HS-5 (cell line): ENCODE measurements at regions not wholly inside any gene's neighbourhood (a gene's known extent, or its start where the extent isn't known, plus 50 kb on each side); places are given as distances from the start of the nearest gene placed in this dataset.
A peak's percentile ranks its signal among the peaks of the same experiment; 100 is the strongest.
"Not testable (repeated sequence)": the region's sequence is repeated elsewhere in the genome, so short reads cannot be mapped to it uniquely, and the experiment has no call there.

ENCODE experiments used
- DNase-seq: peaks from one replicate; pipeline ENCODE4 v3.0.0-alpha.2; 2012; ENCODE audit warnings: low read depth

DNA sequence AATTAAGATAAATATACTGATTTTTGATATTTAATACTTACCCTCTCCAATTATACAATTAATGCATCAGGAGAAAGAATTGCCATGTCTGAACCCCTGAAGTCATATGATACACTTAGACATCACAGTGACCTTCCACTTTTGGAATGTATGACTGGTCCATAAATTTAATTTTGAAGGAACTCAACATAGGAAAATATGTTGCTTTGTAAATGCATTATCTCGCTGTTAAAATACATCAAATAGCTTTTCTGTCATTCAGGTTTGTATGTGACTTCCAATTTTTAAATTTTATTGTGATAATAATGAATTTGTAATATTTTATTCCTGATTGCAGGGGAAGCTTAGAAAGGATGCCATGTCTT lies 631.9 kb upstream of the ANKRD30A start:
- DNase-seq = no peak

DNA sequence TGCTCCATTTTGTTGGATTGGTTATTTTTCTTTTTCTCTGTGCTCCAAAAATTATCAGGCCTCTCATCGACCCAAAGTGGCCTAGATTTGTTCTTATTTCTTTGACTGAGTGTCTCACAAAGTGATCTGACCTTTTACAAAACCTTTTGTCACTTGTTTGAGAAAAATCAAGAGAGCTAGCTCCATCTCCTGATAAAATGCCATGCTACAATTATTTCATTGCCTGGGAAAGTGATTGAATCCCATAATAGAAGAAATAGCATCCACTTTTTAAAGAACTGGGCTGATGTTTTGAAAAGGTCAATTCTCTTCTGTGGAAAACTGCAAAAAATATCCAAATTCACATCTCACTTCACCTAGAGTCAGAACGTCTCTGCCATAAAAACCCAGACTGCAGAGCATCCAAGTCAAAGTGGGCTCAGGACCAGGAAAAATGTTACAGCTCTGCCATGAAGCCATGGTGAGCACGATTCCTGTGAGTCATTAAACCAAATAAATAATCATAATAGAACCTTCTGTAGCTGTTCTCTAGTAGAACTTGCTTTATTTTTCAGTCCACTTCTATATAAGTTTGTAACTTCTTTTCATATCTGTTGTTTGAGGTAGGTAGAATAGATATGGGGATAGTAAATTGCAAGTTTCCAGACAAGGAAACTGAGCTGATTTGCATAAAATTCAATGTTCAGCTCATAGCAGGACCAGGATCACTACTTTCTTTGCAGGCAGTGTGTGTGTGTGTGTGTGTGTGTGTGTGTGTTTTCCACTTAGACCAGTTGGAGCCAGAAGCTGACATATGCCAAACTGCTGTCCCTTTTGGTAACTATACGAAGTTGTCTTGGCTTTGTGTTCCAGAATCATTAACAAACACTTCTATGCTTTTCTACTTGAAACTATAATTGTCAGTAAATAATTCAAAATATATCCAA lies 632.5 kb upstream of the ANKRD30A start:
- DNase-seq = no peak

DNA sequence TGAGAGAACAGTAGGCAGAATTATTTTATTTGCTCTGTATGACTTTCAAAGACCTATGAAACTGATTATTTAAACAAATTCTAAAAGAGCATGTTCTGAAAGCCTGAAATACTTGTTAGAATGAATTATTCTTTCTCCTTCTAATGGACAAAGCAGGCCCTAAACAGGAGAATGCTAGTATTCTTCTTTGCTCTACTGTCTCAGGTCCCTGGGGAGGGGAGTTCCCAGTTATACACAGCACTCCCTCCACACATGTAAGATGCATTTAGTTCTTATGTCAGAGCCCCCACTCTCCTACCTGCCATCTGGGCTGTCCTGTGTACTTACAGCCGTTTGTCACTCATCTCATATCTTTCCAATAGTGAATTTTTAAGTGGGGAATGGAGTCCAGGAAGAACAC lies 633.5 kb upstream of the ANKRD30A start:
- DNase-seq = no peak

DNA sequence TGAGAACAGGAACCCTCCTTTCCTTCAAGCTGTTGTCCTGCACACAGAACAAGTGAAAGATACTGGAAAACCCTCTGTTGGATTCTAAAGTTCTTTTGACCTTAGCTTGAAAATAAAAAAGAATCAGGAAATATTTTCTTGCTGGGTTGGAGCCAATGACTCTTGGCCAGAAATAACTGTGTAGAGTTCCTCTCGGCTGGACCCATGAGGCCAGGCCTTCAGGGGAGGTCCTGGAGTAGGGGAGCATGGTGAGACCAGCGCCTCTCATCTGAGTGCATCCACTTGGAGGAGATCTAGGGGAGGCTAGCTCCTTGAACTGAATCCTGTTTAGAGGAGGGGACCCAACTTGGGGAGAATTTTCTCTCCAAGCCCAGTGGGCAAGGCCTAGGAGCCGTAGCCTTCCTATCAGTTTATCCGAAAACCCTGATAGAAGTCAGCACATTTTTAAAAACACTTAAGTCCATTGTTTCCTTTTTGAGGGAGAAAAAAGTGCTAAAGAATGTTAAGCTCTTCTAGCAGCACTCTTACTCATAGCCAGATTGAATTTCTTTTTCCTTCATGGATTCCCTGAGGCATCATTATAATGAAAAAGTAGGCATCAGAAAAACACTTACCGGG lies 635.7 kb upstream of the ANKRD30A start:
- DNase-seq = no peak

DNA sequence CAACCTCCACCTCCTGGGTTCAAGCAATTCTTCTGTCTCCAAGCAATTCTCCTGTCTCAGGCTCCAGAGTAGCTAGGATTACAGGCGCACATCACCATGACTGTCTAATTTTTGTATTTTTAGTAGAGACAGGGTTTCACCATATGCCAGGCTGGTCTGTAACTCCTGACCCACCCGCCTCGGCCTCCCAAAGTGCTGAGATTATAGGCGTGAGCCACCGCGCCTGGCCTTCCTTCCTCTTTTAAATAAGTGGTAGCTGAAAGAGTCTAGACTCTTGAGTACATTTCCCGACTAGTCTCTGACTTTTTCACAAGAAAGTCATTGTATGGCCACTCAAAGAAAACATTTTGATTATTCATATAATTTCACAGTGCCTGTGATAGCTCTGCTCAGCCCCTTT lies 636.2 kb upstream of the ANKRD30A start:
- DNase-seq = no peak

DNA sequence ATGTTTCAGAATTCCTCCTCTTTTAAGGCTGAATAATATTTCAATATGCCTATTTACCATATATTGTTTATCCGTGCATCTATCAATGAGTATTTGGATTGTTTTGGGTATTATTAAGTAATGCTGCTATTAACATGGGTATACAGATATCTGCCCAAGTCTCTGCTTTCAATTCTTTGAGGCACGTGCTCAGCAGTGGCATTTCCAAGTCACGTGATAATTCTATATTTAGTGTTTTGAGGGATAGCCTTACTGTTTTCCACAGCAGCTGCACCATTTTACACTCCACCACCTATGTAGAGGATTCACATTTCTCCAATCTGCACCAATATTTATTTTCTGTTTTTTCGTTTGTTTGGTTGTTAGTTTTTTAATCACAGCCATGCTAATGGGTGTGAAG lies 636.8 kb upstream of the ANKRD30A start:
- DNase-seq = no peak

DNA sequence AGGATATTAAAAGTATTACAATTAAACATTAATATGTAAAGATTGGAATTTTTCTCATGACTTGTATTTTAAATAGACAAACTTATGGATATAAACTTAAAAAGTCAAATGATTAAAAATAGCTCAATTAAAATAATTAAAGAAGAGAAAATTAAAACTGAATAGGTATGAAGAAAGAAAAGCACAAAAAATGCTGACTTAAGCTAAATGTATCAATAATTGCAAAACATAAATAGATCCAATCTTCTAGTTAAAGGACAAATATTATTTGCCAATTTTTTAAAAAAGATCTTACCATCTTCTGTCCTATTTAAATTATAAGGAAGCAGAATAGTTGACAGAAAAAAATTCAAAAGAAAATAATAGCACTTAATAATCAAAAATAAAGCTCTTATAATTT lies 646.3 kb upstream of the ANKRD30A start:
- no peak for DNase-seq

DNA sequence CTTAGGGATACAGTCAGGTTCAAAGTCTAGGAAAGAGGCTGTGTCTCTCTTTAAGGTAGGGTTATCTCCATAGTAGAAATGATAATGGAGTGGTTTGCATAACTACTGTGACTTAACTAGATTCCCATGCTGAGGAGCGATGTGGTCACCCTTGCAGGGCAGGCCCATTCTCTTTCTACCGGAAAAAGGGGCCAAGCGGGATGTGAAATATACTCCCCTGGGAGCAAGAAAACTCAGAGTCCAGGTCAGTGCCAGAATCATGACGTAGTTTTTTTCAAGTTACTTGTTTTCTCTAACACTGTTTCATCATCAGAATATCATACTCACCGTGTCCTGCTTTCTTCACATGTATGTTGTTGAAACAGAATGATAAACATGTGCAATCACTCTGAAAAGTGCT lies 649.0 kb upstream of the ANKRD30A start:
- no peak for DNase-seq

DNA sequence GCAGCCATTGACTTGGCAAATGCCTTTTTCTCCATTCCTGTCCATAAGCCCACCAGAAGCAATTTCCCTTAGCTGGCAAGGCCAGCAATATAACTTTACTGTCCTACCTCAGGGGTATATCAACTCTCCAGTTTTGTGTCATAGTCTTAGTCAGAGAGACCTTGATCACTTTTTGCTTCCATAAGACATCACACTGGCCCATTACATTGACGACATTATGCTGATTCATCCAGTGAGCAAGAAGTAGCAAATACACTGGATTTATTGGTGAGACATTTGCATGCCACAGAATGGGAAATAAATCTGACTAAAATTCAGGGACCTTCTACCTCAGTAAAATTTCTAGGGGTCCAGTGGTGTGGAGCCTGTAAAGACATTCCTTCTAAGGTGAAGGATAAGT lies 649.7 kb upstream of the ANKRD30A start:
- no peak for DNase-seq

DNA sequence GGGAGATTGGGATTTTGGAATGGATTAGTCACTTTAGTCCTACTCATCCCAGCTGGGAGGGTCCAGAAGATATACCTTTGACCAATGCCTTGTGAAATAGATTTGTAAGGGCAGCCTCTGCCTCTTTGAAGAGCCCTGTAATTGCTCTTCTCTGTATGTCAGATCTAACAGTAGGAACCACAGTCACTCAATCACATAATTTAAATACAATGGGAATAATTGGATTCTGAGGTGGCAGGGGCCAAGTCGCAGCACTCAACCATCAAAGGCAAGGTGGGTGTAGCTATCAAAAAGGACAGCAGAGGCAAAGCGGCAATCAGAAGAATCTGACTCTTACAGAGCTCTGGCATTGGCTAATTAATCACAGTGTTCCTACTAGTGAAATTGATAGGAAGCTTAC lies 650.9 kb upstream of the ANKRD30A start:
- no peak for DNase-seq

DNA sequence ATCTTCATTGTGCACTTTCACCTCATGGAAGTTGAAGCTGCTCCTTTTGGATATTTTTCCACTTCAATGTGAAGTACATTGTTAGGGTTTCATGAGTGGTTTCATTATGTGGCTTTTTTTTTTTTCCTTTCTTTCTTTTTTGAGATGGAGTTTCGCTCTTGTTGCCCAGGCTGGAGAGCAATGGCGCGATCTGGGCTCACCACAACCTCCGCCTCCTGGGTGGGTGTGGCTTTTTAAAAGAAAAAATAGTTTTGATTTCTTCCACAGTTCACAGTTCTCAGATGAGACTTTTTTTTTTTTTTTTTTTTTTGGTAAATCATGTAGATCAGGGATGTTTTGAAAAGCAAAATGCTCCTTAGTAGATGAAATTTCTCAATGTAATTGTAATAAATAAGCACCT lies 652.3 kb upstream of the ANKRD30A start:
- DNase-seq = no peak

DNA sequence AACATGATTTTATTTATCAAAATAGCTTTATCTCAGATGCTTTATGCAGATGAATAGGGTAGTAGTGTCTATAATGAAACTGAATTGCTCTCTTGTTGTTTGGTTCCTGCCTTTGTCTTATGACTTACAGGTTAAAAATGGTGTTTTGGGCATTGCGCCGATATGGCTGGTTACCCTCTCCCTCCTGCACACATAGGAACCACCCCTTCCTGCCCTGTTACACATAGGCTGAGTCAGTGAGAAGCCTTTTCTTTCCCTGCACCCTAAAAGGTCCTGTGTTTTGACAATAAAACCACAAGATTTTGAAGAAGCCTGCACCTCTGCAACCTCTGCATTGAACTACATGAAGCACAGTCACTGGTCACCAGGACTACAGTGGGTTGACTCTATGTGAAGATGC lies 655.8 kb upstream of the ANKRD30A start:
- peak; percentile 57 for DNase-seq

DNA sequence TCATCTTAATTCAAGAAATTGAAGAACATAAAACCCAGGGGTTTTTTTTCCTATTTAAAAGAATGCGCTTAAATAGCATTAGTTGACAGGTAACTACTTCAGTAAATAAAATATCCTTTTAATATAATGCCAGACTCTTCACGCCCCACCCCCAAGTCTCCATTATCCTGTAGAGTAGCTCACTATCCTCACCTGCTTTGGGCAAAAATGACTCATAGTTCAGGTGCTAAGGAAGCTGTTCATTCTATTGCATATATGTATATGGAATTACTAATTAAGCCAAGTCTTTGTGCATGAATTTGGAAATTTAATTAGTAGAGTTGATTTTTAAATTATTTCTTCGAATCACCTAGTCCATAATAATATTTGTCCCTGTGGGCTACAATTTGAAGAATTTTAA lies 656.8 kb upstream of the ANKRD30A start:
- no peak for DNase-seq

DNA sequence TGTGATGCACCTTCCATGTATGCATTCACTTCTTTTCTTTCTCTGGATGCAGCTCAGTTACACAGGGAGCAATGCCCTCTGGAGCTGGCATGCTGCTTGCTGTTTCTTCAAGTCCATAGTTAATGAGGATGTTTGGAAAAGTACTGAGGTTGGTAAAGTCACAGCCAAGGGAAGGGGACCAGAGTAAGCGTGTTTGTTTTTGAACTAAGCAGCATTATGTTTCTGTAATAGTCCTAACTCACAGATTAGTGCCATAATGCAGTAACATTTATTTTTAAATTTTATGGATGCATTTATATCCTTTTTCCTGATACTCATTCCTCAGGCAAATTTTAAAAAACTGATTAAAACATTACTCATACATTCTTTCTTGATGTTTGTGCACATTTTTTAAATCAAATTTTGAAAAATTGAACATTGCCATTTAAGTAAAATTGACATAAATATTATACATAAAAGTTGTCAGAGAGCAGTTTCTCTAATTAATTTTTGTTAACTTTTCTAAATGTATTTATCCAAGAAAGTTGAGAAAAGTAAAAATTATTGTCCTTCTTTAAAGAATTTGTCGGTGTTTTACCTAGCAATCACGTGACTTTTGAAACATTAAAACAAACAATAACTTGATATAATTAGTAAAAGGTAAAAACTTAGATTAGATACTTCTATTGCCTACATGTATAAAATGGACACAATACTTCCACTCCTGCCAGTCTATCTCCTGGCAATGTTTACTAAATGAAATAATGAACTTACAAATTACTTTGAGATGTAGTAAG lies 659.6 kb upstream of the ANKRD30A start:
- DNase-seq = no peak

DNA sequence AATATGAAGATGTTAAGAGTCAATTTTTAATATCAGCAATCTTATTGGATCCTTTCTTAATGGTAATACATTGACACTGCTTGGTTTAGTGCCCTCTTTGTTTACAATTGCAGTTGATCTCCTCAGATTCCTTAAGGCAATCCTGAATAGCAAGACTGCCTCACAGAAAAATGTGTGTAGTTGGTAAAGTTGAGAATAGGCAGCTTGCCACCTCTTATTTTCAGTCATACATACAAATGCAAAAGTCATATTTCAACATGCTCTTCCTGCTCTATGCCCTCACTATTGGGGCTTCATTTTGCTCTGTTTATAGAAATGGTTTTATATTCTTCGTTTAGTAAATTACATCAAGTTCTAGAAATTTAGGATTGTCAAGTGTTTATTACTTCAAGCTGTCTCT lies 661.1 kb upstream of the ANKRD30A start:
- DNase-seq = no peak

DNA sequence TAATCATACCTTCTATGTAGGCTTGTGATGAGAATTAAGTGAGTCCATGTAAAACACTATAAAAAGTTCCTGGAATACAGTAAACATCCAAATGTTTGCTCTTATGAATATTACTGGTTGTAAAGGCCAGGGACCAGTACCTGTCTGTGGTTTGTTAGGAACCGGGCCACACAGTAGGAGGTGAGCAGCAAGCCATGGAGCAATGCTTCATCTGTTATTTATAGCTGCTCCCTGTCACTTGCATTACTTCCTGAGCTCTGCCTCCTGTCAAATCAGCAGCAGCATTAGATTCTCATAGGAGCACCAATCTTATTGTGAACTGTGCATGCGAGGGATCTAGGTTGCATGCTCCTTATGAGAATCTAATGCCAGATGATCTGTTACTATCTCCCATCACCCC lies 662.0 kb upstream of the ANKRD30A start:
- no peak for DNase-seq

DNA sequence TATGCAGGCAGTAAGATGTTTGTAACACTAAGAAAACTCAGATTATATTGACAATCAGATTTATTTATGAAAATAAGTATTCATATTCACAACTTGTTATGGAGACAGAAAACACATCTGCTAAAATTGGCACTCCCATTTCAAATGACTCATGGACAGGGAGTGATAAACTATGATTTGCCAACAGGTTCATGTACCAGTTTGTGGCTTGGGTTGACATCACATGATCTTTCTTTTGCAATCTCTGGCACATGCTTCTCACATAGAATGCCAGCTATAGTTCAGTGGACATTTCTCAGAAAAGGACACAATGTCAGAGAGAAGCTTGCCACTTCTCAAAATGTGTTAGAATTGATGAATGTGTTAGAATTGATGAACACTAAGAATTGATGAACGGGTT lies 663.2 kb upstream of the ANKRD30A start:
- DNase-seq = peak; percentile 36

DNA sequence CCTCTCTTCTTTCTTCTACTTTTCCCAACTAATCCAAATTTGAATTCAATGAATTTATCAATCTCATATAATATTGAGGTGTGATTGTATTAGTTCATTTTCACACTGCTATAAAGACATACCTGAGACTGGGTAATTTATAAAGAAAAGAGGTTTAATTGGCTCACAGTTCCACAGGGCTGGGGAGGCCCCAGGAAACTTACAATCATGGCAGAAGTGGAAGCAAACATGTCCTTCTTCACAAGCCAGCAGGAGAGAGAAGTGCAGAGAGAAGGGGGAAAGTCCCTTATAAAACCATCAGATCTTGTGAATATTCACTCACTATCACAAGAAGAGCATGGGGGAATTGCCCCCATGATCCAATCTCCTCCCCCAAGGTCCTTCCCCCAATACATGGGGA lies 667.0 kb upstream of the ANKRD30A start:
- not testable (repeated sequence) for DNase-seq

DNA sequence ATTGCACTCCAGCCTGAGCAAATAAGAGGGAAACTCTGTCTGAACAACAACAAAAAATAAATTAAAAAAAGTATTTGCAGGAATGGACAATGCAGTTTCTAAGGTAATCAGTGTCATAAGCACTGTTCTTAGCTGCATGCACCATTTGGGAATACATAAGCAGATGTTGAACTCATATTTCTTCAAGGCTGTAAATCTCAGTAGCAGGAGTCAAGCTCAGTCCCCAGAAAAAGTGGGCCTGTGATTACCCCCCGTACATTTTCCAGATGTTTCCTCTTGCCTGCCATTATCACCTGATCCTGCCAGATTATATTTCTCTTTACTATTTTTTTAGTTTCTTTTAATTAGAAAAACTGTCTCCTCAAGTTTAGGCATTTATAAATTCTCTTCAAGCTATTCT lies 667.6 kb upstream of the ANKRD30A start:
- no peak for DNase-seq

DNA sequence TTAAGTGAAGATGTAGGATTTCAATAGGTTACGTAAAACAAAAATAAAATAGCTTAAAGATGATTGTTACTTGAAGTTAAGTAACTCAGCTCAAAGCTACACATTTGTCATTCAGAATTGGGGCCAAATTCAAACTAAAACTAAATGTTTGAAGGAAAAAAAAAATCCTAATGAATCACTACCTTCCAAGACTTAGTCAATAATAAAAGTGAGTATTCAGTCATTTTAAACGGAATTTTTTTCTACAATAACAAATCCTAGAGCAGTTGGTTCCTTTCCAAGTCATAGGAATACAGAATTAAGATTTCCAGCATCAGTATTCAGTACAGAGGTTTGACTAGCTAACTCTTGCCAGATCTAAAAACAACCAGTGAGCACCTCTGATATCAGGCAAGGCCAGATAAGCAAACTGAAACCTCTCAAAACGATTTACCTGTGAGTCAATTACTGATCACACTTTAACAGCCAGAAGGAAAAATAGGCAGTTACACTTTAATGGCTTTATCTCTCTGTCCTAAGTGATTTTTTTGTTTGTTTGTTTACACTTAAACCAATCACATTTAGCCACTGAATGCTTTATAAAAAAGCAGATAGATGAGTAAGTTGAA lies 669.8 kb upstream of the ANKRD30A start:
- DNase-seq = no peak

DNA sequence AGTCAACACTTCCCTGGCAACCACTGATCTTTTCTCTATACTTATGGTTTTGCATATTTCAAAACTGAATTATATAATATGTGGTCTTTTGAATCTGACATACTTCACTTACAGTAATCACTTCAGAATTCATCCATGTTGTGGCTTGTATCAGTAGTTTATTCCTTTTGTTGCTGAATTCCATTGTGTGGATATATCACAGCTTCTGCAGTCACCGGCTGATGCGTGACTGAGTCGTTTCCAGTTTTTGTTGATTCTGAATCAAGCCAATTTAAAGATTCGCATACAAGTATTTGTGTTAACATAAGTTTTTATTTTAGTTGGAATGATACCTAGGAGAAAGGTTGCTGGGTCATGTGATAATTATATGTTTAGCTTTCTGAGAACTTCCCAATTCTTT lies 672.5 kb upstream of the ANKRD30A start:
- DNase-seq = no peak

DNA sequence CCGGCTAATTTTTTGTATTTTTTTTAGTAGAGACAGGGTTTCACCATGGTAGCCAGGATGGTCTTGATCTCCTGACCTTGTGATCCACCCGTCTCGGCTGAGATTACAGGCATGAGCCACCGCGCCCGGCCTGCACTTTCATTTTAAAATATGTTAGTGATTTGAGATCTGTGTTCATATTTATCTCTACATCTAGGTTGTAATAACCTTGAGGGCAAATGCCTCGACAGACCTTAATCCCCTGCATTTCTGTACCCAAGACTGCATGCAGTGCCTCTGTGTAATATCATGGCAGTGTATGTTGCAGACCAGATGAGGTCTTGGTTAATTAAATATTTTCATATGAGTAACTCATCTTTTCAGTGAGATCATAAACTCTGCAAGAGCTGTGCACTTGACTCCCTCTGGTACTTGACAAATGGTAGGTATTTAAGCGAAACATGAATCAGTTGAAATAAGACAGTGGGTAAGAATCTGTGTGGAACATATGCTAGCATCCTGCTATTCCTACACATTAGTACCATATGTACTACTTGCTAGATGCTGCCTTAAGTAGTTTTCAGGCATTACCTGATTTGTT lies 673.9 kb upstream of the ANKRD30A start:
- DNase-seq = no peak
